Cardiac muscle cell (in vitro differentiated cells and primary cell): ENCODE measurements at regions not wholly inside any gene's neighbourhood (a gene's known extent, or its start where the extent isn't known, plus 50 kb on each side); places are given as distances from the start of the nearest gene placed in this dataset.

Experiments used
- DNase-seq, 2 donors: peaks; one replicate each; pipeline versions ENCODE4 v3.0.0 to v3.0.0-alpha.2; 2010 to 2017; ENCODE audit warnings: low read depth in 1 of 2, low spot score in 1 of 2
- H3K27ac ChIP-seq: fragments of 200-600 bp; sonication (generic); 2 replicates; pipeline ENCODE4 v1.5.1; 2016
- H3K27me3 ChIP-seq: fragments of 200-600 bp; sonication (generic); 2 replicates; pipeline ENCODE4 v1.6.0; 2016; ENCODE audit warnings: control low read depth
- H3K36me3 ChIP-seq: fragments of 200-600 bp; sonication (generic); 2 replicates; pipeline ENCODE4 v1.5.1; 2016; ENCODE audit warnings: control low read depth
- H3K4me1 ChIP-seq: fragments of 200-600 bp; sonication (generic); 2 replicates; pipeline ENCODE4 v1.8.1; 2017; ENCODE audit warnings: low read depth, mild to moderate bottlenecking, mixed run types
- H3K4me3 ChIP-seq: fragments of 200-600 bp; sonication (generic); 2 replicates; pipeline ENCODE4 v1.5.1; 2016; ENCODE audit warnings: mild to moderate bottlenecking
- H3K9me3 ChIP-seq: fragments of 200-600 bp; sonication (generic); 2 replicates; pipeline ENCODE4 v1.5.1; 2017; ENCODE audit warnings: low read depth, mild to moderate bottlenecking, control low read depth
- TF ChIP-seq, protein P1 (sequence below): IDR thresholded peaks from 2 replicates; pipeline ENCODE4 v1.5.1; 2012; ENCODE audit warnings: low read depth, mild to moderate bottlenecking, low read length

DNA sequence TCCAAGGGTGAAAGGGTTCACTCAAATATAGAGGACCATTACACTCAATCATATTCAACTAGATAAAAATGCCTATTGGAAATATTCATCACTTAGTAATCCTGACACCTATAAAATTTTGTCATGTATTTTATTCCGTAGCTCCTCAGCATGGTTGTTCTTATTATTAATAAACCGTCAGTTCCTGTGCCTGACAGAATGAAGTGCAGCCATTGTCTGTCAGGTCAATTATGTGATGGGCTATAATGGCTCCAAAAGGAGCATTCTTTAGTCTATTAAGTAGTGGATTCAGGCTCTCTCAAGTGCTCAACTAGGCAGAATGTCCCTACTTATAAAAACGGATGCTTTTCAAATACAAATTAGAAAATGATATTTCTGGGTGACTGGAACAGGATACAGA, 916.1 kb upstream of the ANO3 start:
- Histone ChIP-seq H3K27ac (no peak overlapping the region), H3K27me3 (no peaks in the 10 kb centered on the region), H3K4me3 (no peak overlapping the region), H3K36me3 (no peaks in the 10 kb centered on the region), H3K9me3 (no peaks in the 10 kb centered on the region), H3K4me1 (no peaks in the 10 kb centered on the region)
- TF ChIP-seq, protein P1, sequence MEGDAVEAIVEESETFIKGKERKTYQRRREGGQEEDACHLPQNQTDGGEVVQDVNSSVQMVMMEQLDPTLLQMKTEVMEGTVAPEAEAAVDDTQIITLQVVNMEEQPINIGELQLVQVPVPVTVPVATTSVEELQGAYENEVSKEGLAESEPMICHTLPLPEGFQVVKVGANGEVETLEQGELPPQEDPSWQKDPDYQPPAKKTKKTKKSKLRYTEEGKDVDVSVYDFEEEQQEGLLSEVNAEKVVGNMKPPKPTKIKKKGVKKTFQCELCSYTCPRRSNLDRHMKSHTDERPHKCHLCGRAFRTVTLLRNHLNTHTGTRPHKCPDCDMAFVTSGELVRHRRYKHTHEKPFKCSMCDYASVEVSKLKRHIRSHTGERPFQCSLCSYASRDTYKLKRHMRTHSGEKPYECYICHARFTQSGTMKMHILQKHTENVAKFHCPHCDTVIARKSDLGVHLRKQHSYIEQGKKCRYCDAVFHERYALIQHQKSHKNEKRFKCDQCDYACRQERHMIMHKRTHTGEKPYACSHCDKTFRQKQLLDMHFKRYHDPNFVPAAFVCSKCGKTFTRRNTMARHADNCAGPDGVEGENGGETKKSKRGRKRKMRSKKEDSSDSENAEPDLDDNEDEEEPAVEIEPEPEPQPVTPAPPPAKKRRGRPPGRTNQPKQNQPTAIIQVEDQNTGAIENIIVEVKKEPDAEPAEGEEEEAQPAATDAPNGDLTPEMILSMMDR = no peak
- no peak for DNase-seq

GRCh38 chr11:25423436-25424199, 908.3 kb upstream of the ANO3 start:
- TF ChIP-seq, protein P1 = no peak
- peak in 1 of 2 donors; percentile 45 for DNase-seq
- H3K4me3 ChIP-seq = no peak overlapping the region
- no peaks in the 10 kb centered on the region for H3K27me3 ChIP-seq
- H3K4me1 ChIP-seq = no peaks in the 10 kb centered on the region
- H3K36me3 ChIP-seq = no peaks in the 10 kb centered on the region
- H3K9me3 ChIP-seq = no peaks in the 10 kb centered on the region
- H3K27ac ChIP-seq = no peak overlapping the region

DNA sequence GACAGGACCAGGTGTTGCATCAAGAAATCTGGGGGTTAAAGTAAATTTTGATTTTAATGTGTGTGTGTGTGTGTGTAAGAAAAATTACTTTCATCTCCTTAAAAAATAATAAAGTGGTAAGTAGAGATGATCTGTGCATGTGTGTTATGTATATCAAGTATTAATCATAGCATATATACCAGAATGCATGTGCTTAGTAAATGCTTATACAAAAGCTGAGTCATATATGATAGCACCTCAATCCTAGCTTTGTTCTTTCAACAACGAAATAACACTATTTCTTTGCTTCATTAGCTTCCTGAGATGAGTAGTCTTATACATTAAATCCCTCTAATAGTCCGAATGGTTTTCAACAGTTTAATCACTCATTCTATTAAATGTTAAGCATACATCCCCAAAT, 899.6 kb upstream of the ANO3 start:
- H3K27ac ChIP-seq = no peak overlapping the region
- no peak for DNase-seq
- no peak overlapping the region for H3K4me3 ChIP-seq
- no peaks in the 10 kb centered on the region for H3K36me3 ChIP-seq
- no peaks in the 10 kb centered on the region for H3K9me3 ChIP-seq
- H3K27me3 ChIP-seq = no peaks in the 10 kb centered on the region
- TF ChIP-seq, protein P1 = no peak
- no peaks in the 10 kb centered on the region for H3K4me1 ChIP-seq

DNA sequence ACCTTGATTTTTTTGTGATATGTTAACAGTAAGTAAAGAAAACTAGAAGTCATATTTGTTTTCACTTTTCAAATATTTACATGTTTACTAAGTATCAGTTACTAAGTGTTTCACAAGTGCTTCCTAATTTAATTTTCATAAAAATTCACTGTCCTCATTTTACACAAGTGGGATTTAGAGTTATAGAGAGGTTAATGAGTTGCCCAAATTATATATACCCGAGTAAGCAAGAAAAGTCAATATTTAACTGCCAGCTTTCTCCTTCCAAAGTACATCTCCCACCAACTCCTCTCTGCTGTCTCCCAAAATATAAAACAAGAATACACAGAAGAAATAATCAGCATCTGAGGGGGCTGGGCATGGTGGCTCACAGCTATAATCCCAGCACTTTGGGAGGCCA, 896.7 kb upstream of the ANO3 start:
- Histone ChIP-seq H3K9me3 (no peaks in the 10 kb centered on the region), H3K27ac (no peak overlapping the region), H3K4me1 (no peaks in the 10 kb centered on the region), H3K4me3 (no peak overlapping the region), H3K27me3 (no peaks in the 10 kb centered on the region), H3K36me3 (no peaks in the 10 kb centered on the region)
- TF ChIP-seq, protein P1 = no peak
- no peak for DNase-seq

DNA sequence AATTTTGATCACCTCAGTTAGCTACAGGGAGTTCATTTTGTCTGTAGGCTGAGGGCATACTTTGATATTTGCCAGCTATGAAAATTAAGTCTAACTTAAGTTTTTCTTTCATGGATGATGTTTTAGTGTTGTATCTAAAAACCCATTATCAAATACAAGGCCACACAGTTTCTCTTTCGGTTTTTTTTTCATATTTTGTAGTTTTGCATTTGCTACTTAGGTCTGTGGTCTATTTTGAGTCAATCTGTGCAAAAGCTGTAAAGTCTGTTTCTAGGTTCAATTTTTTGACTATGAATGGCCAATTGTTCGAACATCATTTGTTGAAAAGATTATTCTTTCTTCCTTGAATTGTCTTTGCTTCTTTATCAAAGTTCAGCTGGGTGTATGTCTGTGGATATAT, 895.6 kb upstream of the ANO3 start:
- Histone ChIP-seq H3K27me3 (no peaks in the 10 kb centered on the region), H3K4me1 (no peaks in the 10 kb centered on the region), H3K36me3 (no peaks in the 10 kb centered on the region), H3K9me3 (no peaks in the 10 kb centered on the region), H3K27ac (no peak overlapping the region), H3K4me3 (no peak overlapping the region)
- no peak for DNase-seq
- TF ChIP-seq, protein P1 = no peak
